H1 (cell line): ENCODE measurements at regions not wholly inside any gene's neighbourhood (a gene's known extent, or its start where the extent isn't known, plus 50 kb on each side); places are given as distances from the start of the nearest gene placed in this dataset.

Experiments used
- CBX8 ChIP-seq: fragments of 300-800, 300-1000 bp; sonication (generic); IDR thresholded peaks from 2 replicates; pipeline ENCODE4 v1.7.1; 2016; ENCODE audit warnings: low read depth, low read length, borderline replicate concordance
- CHD2 ChIP-seq: IDR thresholded peaks from 2 replicates; pipeline ENCODE4 v1.6.1; 2012; ENCODE audit warnings: low read length, improper control_type of control experiment
- GABPA ChIP-seq: IDR thresholded peaks from 2 replicates; pipeline ENCODE4 v1.6.1; 2011; ENCODE audit warnings: mild to moderate bottlenecking, low read length, moderate library complexity, borderline replicate concordance; ENCODE audit not compliant: insufficient read depth
- POLR2A ChIP-seq, 2 experiments: IDR thresholded peaks; 1 replicate in 1 of 2; 2 replicates in 1 of 2; pipeline ENCODE4 v1.6.1; 2011; ENCODE audit warnings: low read depth in 2 of 2, low read length in 2 of 2, mild to moderate bottlenecking in 2 of 2; ENCODE audit errors: control extremely low read depth in 1 of 2
- POLR2AphosphoS5 ChIP-seq: IDR thresholded peaks from 2 replicates; pipeline ENCODE4 v1.6.1; 2011; ENCODE audit warnings: low read depth, low read length
- RAD21 ChIP-seq, 2 experiments: IDR thresholded peaks in 1 of 2; conservative IDR thresholded peaks in 1 of 2; 2 replicates each; pipeline ENCODE4 v1.6.1; 2011; ENCODE audit warnings: low read depth in 2 of 2, low read length in 2 of 2, improper control_type of control experiment in 1 of 2, inconsistent platforms in 1 of 2, mild to moderate bottlenecking in 1 of 2, moderate library complexity in 1 of 2
- RFX5 ChIP-seq: IDR thresholded peaks from 2 replicates; pipeline ENCODE4 v1.6.1; 2011; ENCODE audit warnings: low read depth, low read length, improper control_type of control experiment, borderline replicate concordance
- RNF2 ChIP-seq: fragments of 200-900, 300-1000 bp; sonication (generic); IDR thresholded peaks from 2 replicates; pipeline ENCODE4 v1.7.1; 2016; ENCODE audit warnings: borderline replicate concordance, low read depth, mild to moderate bottlenecking, antibody characterized with exemption, low read length; ENCODE audit not compliant: poor library complexity, severe bottlenecking; ENCODE audit errors: missing control alignments
- SP1 ChIP-seq: IDR thresholded peaks from 2 replicates; pipeline ENCODE4 v1.6.1; 2011; ENCODE audit warnings: low read depth, low read length
- TCF12 ChIP-seq: IDR thresholded peaks from 2 replicates; pipeline ENCODE4 v1.6.1; 2011; ENCODE audit warnings: low read depth, mild to moderate bottlenecking, low read length
- TF ChIP-seq, protein P1 (sequence below), 3 experiments: IDR thresholded peaks; 1 replicate in 2 of 3; 2 replicates in 1 of 3; pipeline versions ENCODE4 v1.5.1 to v1.6.1; 2011; ENCODE audit warnings: low read length in 3 of 3, mild to moderate bottlenecking in 3 of 3, inconsistent platforms in 2 of 3, low read depth in 1 of 3, moderate library complexity in 1 of 3; ENCODE audit not compliant: insufficient read depth in 1 of 3; ENCODE audit errors: control extremely low read depth in 1 of 3

DNA sequence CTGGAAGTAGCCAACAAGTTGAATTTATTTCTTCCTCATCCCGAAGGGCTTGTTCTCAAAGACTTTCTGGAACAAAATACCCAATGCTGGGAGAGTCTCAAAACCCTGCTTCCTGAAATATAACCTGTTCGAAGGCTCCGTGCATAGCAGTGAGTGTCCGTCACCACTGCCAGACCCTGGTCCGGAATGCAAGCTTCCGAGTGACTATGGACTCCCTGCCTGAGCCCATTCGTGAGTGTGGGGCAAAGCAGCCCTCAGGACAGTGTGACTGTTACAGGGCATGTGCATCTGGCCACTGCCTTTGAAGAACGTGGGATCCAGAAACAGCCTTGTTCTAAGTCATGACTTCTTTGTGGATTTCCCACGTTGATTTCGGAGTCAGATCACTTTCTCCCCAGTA, 214.5 kb upstream of the IGF1R start:
- TF ChIP-seq POLR2AphosphoS5 = no peak
- TF ChIP-seq, protein P1, sequence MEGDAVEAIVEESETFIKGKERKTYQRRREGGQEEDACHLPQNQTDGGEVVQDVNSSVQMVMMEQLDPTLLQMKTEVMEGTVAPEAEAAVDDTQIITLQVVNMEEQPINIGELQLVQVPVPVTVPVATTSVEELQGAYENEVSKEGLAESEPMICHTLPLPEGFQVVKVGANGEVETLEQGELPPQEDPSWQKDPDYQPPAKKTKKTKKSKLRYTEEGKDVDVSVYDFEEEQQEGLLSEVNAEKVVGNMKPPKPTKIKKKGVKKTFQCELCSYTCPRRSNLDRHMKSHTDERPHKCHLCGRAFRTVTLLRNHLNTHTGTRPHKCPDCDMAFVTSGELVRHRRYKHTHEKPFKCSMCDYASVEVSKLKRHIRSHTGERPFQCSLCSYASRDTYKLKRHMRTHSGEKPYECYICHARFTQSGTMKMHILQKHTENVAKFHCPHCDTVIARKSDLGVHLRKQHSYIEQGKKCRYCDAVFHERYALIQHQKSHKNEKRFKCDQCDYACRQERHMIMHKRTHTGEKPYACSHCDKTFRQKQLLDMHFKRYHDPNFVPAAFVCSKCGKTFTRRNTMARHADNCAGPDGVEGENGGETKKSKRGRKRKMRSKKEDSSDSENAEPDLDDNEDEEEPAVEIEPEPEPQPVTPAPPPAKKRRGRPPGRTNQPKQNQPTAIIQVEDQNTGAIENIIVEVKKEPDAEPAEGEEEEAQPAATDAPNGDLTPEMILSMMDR (IDR thresholded peaks at IDR 0.05; ENCODE audit: control extremely low read depth in 1 of 3, insufficient read depth in 1 of 3, low read depth in 1 of 3, low read length in 3 of 3) = no peak
- TF ChIP-seq TCF12 = no peak
- TF ChIP-seq CHD2 = no peak
- TF ChIP-seq RNF2 = no peak
- TF ChIP-seq GABPA = no peak
- no peak for TF ChIP-seq RAD21 (IDR thresholded peaks at IDR 0.05 in 1 of 2, conservative IDR thresholded peaks at IDR 0.05 in 1 of 2; ENCODE audit: low read depth in 2 of 2, low read length in 2 of 2)
- no peak for TF ChIP-seq CBX8
- TF ChIP-seq SP1 = no peak
- no peak for TF ChIP-seq POLR2A (IDR thresholded peaks at IDR 0.05; ENCODE audit: control extremely low read depth in 1 of 2, low read depth in 2 of 2, low read length in 2 of 2)
- no peak for TF ChIP-seq RFX5
